Coronary artery (tissue), 2 donors: ENCODE measurements at regions not wholly inside any gene's neighbourhood (a gene's known extent, or its start where the extent isn't known, plus 50 kb on each side); places are given as distances from the start of the nearest gene placed in this dataset.
"Not testable (repeated sequence)": the region's sequence is repeated elsewhere in the genome, so short reads cannot be mapped to it uniquely, and the experiment has no call there.

Experiments
- DNase-seq: peaks from one replicate; pipeline ENCODE4 v3.0.0-alpha.2; 2017; ENCODE audit warnings: low spot score
- H3K27ac ChIP-seq, 2 donors: fragments of 200-600 bp; sonication (generic); one replicate each; pipeline ENCODE4 v1.5.1; 2016 to 2019
- H3K4me3 ChIP-seq: fragments of 200-600 bp; sonication (generic); 2 replicates; pipeline ENCODE4 v1.5.1; 2016; ENCODE audit warnings: mild to moderate bottlenecking, moderate library complexity
- CTCF ChIP-seq: fragments of 200-600 bp; sonication (generic); IDR thresholded peaks from one replicate; pipeline ENCODE4 v1.5.1; 2019; ENCODE audit warnings: antibody characterized with exemption

- no peak for TF ChIP-seq CTCF
- H3K27ac ChIP-seq: no peak overlapping the region
- DNase-seq: no peak
- no peak overlapping the region for H3K4me3 ChIP-seq
Measured at GRCh38 chr17:71202449-71202848, 918.4 kb upstream of the SOX9 start.

GRCh38 chr17:71203953-71204352, 916.9 kb upstream of the SOX9 start:
- H3K4me3 ChIP-seq: no peak overlapping the region
- H3K27ac ChIP-seq: no peak overlapping the region
- DNase-seq: no peak
- TF ChIP-seq CTCF: no peak

GRCh38 chr17:71205951-71206350, 914.9 kb upstream of the SOX9 start:
- H3K27ac ChIP-seq, DNase-seq, H3K4me3 ChIP-seq: not testable (repeated sequence)

GRCh38 chr17:71208111-71208704, 912.6 kb upstream of the SOX9 start:
- DNase-seq: no peak

GRCh38 chr17:71213936-71214335, 906.9 kb upstream of the SOX9 start:
- no peak overlapping the region for H3K4me3 ChIP-seq
- DNase-seq: no peak
- no peak overlapping the region for H3K27ac ChIP-seq
- TF ChIP-seq CTCF: no peak

More at GRCh38 chr17:71208111-71208704, 912.6 kb upstream of the SOX9 start:
- no peak overlapping the region for H3K27ac ChIP-seq
- H3K4me3 ChIP-seq: no peak overlapping the region
- no peak for TF ChIP-seq CTCF

- TF ChIP-seq CTCF: no peak
- DNase-seq: no peak
- no peak overlapping the region for H3K27ac ChIP-seq
- no peak overlapping the region for H3K4me3 ChIP-seq
Measured at GRCh38 chr17:71217769-71218168, 903.1 kb upstream of the SOX9 start.

- no peak for TF ChIP-seq CTCF
- Histone ChIP-seq H3K4me3 (no peak overlapping the region), H3K27ac (no peak overlapping the region)
- no peak for DNase-seq
Measured at GRCh38 chr17:71224824-71225575, 895.8 kb upstream of the SOX9 start.
